Trophoblast cell (in vitro differentiated cells and primary cell): ENCODE measurements at regions not wholly inside any gene's neighbourhood (a gene's known extent, or its start where the extent isn't known, plus 50 kb on each side); places are given as distances from the start of the nearest gene placed in this dataset.

Source experiments
- DNase-seq, 2 donors: peaks; one replicate each; pipeline ENCODE4 v3.0.0-alpha.2; 2016
- H2AFZ ChIP-seq: 2 replicates; pipeline ENCODE4 v1.6.1; 2013; ENCODE audit warnings: low read length, moderate library complexity, mild to moderate bottlenecking; ENCODE audit not compliant: insufficient read depth, poor library complexity
- H2AK5ac ChIP-seq: 2 replicates; pipeline ENCODE4 v1.6.1; 2013; ENCODE audit warnings: mild to moderate bottlenecking, low read length
- H2BK120ac ChIP-seq: 2 replicates; pipeline ENCODE4 v1.6.1; 2013; ENCODE audit warnings: low read length, mild to moderate bottlenecking, moderate library complexity; ENCODE audit not compliant: insufficient read depth, poor library complexity
- H2BK12ac ChIP-seq: 2 replicates; pipeline ENCODE4 v1.6.1; 2013; ENCODE audit warnings: mild to moderate bottlenecking, low read length, moderate library complexity
- H2BK5ac ChIP-seq: 2 replicates; pipeline ENCODE4 v1.6.1; 2013; ENCODE audit warnings: low read length, low read depth, moderate library complexity, mild to moderate bottlenecking; ENCODE audit not compliant: poor library complexity
- H3K14ac ChIP-seq: 2 replicates; pipeline ENCODE4 v1.6.1; 2013; ENCODE audit warnings: mild to moderate bottlenecking, low read length
- H3K18ac ChIP-seq: 2 replicates; pipeline ENCODE4 v1.6.1; 2013; ENCODE audit warnings: mild to moderate bottlenecking, low read length
- H3K23ac ChIP-seq: 2 replicates; pipeline ENCODE4 v1.6.1; 2013; ENCODE audit warnings: low read length
- H3K27ac ChIP-seq: 2 replicates; pipeline ENCODE4 v1.5.1; 2013; ENCODE audit warnings: low read depth, mild to moderate bottlenecking, inconsistent platforms, low read length, moderate library complexity
- H3K27me3 ChIP-seq: 2 replicates; pipeline ENCODE4 v1.6.1; 2013; ENCODE audit warnings: inconsistent platforms, mild to moderate bottlenecking, low read length, moderate library complexity; ENCODE audit not compliant: insufficient read depth
- H3K36me3 ChIP-seq, 2 experiments: 1 replicate in 1 of 2; 2 replicates in 1 of 2; pipeline ENCODE4 v1.6.1; 2013; ENCODE audit warnings: low read length in 2 of 2, mild to moderate bottlenecking in 2 of 2, moderate library complexity in 1 of 2; ENCODE audit not compliant: insufficient read depth in 2 of 2, control insufficient read depth in 1 of 2
- H3K4ac ChIP-seq: 2 replicates; pipeline ENCODE4 v1.6.1; 2013; ENCODE audit warnings: low read depth, mild to moderate bottlenecking, low read length, moderate library complexity
- H3K4me1 ChIP-seq, 2 experiments: 1 replicate in 1 of 2; 2 replicates in 1 of 2; pipeline ENCODE4 v1.6.1; 2013; ENCODE audit warnings: low read length in 2 of 2, mild to moderate bottlenecking in 2 of 2, moderate library complexity in 1 of 2; ENCODE audit not compliant: insufficient read depth in 2 of 2, control insufficient read depth in 1 of 2
- H3K4me2 ChIP-seq: 2 replicates; pipeline ENCODE4 v1.6.1; 2013; ENCODE audit warnings: inconsistent platforms, mild to moderate bottlenecking, low read length, moderate library complexity
- H3K4me3 ChIP-seq: 2 replicates; pipeline ENCODE4 v1.5.1; 2013; ENCODE audit warnings: mild to moderate bottlenecking, low read depth, low read length, inconsistent platforms
- H3K79me1 ChIP-seq: one replicate; pipeline ENCODE4 v1.6.1; 2013; ENCODE audit warnings: low read length
- H3K79me2 ChIP-seq: 2 replicates; pipeline ENCODE4 v1.6.1; 2013; ENCODE audit warnings: low read length, mild to moderate bottlenecking; ENCODE audit not compliant: control insufficient read depth, insufficient read depth, poor library complexity
- H3K9ac ChIP-seq: 2 replicates; pipeline ENCODE4 v1.6.1; 2013; ENCODE audit warnings: mild to moderate bottlenecking, low read length
- H3K9me3 ChIP-seq: 2 replicates; pipeline ENCODE4 v1.6.1; 2013; ENCODE audit warnings: low read depth, mild to moderate bottlenecking, control low read depth, inconsistent platforms, low read length; ENCODE audit not compliant: insufficient read depth
- H4K12ac ChIP-seq: 2 replicates; pipeline ENCODE4 v1.6.1; 2013; ENCODE audit warnings: low read depth, mild to moderate bottlenecking, low read length, moderate library complexity
- H4K8ac ChIP-seq: 2 replicates; pipeline ENCODE4 v1.6.1; 2013; ENCODE audit warnings: low read depth, mild to moderate bottlenecking, low read length, moderate library complexity
- H4K91ac ChIP-seq: one replicate; pipeline ENCODE4 v1.6.1; 2013; ENCODE audit warnings: low read depth, mild to moderate bottlenecking, low read length, moderate library complexity
- WGBS: extraction: QIAGEN DNeasy Blood & Tissue Kit; methylation state at CpG from one replicate; pipeline ENCODE4 v1.1.7; 2013; ENCODE audit warnings: missing lambda C conversion rate; ENCODE audit not compliant: insufficient read length, insufficient coverage; ENCODE audit errors: extremely low coverage; 5-methylcytosine and 5-hydroxymethylcytosine counted together

GRCh38 chr1:192003295-192004077 lies 154.8 kb upstream of the RGS18 start:
- no peak for DNase-seq
- H3K36me3 ChIP-seq: no peaks in the 10 kb centered on the region
- H3K4me1 ChIP-seq: no peaks in the 10 kb centered on the region
- no peaks in the 10 kb centered on the region for H3K79me2 ChIP-seq
- H3K9ac ChIP-seq: no peak overlapping the region
- H2AFZ ChIP-seq: no peak overlapping the region
- H2AK5ac ChIP-seq: no peak overlapping the region
- H3K14ac ChIP-seq: no peak overlapping the region
- no peak overlapping the region for H3K23ac ChIP-seq
- H3K18ac ChIP-seq: no peak overlapping the region
- no peak overlapping the region for H3K4me3 ChIP-seq
- no peak overlapping the region for H3K27ac ChIP-seq
- H4K8ac ChIP-seq: no peak overlapping the region
- WGBS: no CpG with 5 or more reads among the region's 5 CpGs
- H3K27me3 ChIP-seq: no peaks in the 10 kb centered on the region
- no peak overlapping the region for H4K91ac ChIP-seq
- H3K79me1 ChIP-seq: no peaks in the 10 kb centered on the region
- H3K4ac ChIP-seq: no peak overlapping the region
- H3K9me3 ChIP-seq: no peaks in the 10 kb centered on the region
- no peak overlapping the region for H3K4me2 ChIP-seq
- H2BK5ac ChIP-seq: no peak overlapping the region
- H2BK12ac ChIP-seq: no peak overlapping the region
- no peak overlapping the region for H2BK120ac ChIP-seq
- no peak overlapping the region for H4K12ac ChIP-seq

GRCh38 chr1:192005976-192006375 lies 152.3 kb upstream of the RGS18 start:
- Histone ChIP-seq H3K4me1 (no peaks in the 10 kb centered on the region), H3K9me3 (no peaks in the 10 kb centered on the region), H4K12ac (no peak overlapping the region), H3K27me3 (no peaks in the 10 kb centered on the region), H3K79me1 (no peaks in the 10 kb centered on the region), H3K18ac (no peak overlapping the region), H4K8ac (no peak overlapping the region), H4K91ac (no peak overlapping the region), H2BK12ac (no peak overlapping the region), H3K9ac (no peak overlapping the region), H2BK120ac (no peak overlapping the region), H2AFZ (no peak overlapping the region), H2AK5ac (no peak overlapping the region), H3K23ac (no peak overlapping the region), H3K4me3 (no peak overlapping the region), H3K79me2 (no peaks in the 10 kb centered on the region), H3K4me2 (no peak overlapping the region), H3K4ac (no peak overlapping the region), H3K27ac (no peak overlapping the region), H2BK5ac (no peak overlapping the region), H3K36me3 (no peaks in the 10 kb centered on the region), H3K14ac (no peak overlapping the region)
- no peak for DNase-seq
- WGBS: no CpG with 5 or more reads among the region's 3 CpGs

- H3K79me2 ChIP-seq: no peaks in the 10 kb centered on the region
- no peak overlapping the region for H2AFZ ChIP-seq
- no CpG with 5 or more reads among the region's 1 CpG for WGBS
- no peak overlapping the region for H4K8ac ChIP-seq
- no peaks in the 10 kb centered on the region for H3K27me3 ChIP-seq
- H3K4me3 ChIP-seq: no peak overlapping the region
- H3K79me1 ChIP-seq: no peaks in the 10 kb centered on the region
- no peak overlapping the region for H3K4me2 ChIP-seq
- no peaks in the 10 kb centered on the region for H3K9me3 ChIP-seq
- H4K12ac ChIP-seq: no peak overlapping the region
- no peak overlapping the region for H3K18ac ChIP-seq
- no peak for DNase-seq
- no peak overlapping the region for H4K91ac ChIP-seq
- H2BK120ac ChIP-seq: no peak overlapping the region
- no peak overlapping the region for H3K14ac ChIP-seq
- no peak overlapping the region for H2AK5ac ChIP-seq
- no peak overlapping the region for H3K4ac ChIP-seq
- H2BK5ac ChIP-seq: no peak overlapping the region
- H3K36me3 ChIP-seq: no peaks in the 10 kb centered on the region
- H3K9ac ChIP-seq: no peak overlapping the region
- H3K23ac ChIP-seq: no peak overlapping the region
- H3K4me1 ChIP-seq: no peaks in the 10 kb centered on the region
- H2BK12ac ChIP-seq: no peak overlapping the region
- no peak overlapping the region for H3K27ac ChIP-seq
Observed at GRCh38 chr1:192008281-192008825, 149.9 kb upstream of the RGS18 start.

- no peak overlapping the region for H3K18ac ChIP-seq
- no peak overlapping the region for H3K4me3 ChIP-seq
- no peak overlapping the region for H4K91ac ChIP-seq
- no peak overlapping the region for H3K4me2 ChIP-seq
- H3K4me1 ChIP-seq: no peaks in the 10 kb centered on the region
- no peak overlapping the region for H3K27ac ChIP-seq
- no peak overlapping the region for H2AFZ ChIP-seq
- no peak for DNase-seq
- no peaks in the 10 kb centered on the region for H3K36me3 ChIP-seq
- H3K27me3 ChIP-seq: no peaks in the 10 kb centered on the region
- no peak overlapping the region for H2BK5ac ChIP-seq
- H2BK120ac ChIP-seq: no peak overlapping the region
- H4K12ac ChIP-seq: no peak overlapping the region
- no peak overlapping the region for H3K23ac ChIP-seq
- no peak overlapping the region for H2BK12ac ChIP-seq
- no CpG with 5 or more reads among the region's 1 CpG for WGBS
- no peak overlapping the region for H3K9ac ChIP-seq
- H2AK5ac ChIP-seq: no peak overlapping the region
- H4K8ac ChIP-seq: no peak overlapping the region
- H3K79me1 ChIP-seq: no peaks in the 10 kb centered on the region
- no peaks in the 10 kb centered on the region for H3K79me2 ChIP-seq
- H3K4ac ChIP-seq: no peak overlapping the region
- no peak overlapping the region for H3K14ac ChIP-seq
- no peaks in the 10 kb centered on the region for H3K9me3 ChIP-seq
Observed at GRCh38 chr1:192010406-192010805, 147.9 kb upstream of the RGS18 start.
